NCI-H345 treated with DMSO at 0.1 percent for 48 hours (cell line): ENCODE measurements at regions not wholly inside any gene's neighbourhood (a gene's known extent, or its start where the extent isn't known, plus 50 kb on each side); places are given as distances from the start of the nearest gene placed in this dataset.
A peak's percentile ranks its signal among the peaks of the same experiment; 100 is the strongest.

Experiments used
- DNase-seq: peaks from one replicate; lab custom pipeline; 2025; ENCODE audit not compliant: unreplicated experiment; lab: John Stamatoyannopoulos, UW

DNA sequence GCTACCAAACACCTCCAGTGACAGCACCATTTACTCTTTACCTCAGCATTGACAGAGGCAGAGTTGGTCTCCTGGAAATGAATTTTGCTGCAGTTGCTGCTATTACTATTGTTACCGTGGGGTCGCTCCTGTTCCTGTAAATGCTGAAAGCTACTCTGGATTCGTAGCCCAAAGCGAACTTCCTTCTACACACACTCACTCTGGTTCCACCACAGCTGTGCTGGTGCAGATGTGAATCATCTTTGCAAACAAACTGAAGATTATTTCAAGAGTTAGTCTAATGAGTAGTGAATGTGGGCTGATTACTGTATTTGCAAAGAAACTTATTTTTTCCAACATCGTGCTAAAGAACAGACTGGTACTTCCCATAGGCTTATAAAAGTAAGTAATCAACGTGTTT is 304.0 kb downstream of the LPIN1 start:
- DNase-seq: no peak

DNA sequence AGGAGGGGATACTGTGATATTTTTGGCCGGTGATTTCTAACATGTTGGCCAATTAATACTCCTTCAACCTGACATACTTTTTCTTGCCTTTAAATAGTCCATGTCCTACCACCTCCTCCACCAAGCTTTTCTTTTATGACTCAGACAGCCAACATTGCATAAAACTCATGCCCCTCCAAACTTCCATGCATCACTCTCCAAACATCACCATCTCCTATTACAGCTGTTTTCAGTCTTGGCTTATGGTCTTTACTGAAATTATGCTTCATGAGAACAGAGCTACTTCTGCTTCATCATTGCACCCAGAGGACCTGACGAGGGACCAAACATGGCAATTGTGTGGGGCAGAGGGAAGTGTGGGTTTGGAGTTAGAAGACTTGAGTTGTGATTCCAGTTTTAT is 305.4 kb downstream of the LPIN1 start:
- no peak for DNase-seq

DNA sequence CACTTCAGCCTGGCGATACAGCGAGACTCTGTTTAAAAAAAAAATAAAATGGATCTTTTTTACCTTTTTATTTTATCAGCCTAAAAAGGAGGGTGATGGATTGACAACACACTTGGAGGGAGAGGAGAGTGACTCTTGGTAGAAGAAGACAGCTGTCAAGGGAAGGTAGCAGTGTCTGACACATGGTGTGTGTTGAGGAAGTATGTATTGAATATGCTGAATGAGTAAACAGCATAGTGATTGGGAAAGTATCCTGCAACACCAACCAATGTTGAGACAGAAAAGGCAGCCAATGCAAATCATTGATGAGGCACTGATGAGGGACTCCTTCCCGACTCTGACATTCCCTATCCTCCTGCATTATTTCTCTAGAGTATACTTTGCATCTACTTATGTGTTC is 306.4 kb downstream of the LPIN1 start:
- no peak for DNase-seq

DNA sequence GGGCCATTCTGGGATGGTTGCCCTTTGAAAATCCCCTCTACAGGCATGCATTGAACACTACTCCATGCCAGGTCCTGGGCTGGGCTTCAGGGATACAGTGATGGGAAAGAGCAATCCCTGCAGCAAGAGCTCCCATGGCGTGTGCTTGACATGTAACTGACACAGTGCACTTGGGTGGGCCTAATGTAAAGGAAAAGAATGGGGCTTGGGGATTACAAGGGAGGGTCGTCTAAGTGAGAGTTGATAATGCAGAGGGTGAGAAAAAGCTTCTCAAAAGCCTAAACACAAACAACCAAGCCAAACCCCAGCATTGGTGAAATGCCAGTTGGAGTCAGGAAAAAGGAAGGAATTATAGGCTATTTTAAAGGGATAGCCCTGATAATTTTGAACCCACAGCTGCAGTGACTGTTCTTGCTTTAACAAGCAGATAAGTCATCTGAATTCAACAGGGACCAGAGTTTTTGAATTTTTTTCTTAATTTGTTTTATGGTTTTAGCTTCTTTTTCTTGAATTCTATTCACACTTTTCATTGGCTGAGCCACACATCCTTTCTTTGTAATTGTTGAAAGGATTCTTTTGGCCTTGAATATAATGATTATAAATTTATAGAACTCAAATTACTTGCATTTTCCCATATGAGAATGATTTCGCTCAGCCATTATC is 308.7 kb downstream of the LPIN1 start:
- DNase-seq: no peak

DNA sequence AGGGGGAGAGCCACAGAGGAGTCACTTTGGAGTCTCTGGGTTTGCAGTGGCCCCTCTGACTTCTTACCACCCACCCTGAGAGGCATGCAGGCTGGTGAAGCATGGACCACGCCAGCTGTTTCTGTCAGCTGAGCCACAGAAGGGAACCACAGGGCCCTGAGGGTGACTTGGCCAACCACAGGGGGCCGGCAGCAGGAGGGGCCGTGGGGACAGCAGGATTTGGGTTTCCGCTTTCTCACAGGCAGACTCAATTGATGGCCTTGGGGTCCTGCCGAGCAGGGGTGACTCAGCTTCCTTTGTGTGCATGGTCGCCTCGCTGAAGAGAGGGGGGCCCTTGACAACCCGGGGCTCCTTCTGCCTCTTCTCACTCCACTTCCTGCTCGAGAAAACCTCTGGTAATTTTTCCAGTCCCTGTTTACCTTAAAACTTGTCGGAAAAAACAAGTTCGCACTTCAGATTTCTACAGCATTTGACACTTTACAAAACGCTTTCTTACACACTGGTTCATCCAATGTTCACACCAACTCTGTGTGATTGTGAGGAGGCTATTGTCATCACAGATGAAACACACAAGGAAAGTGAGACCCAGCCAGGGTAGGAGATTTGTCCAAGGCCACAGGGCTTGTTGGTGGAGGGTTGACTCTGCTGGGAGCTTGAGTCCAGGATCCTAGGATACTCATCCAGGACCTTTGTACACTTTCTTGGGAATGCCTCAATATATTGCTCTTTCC is 311.2 kb downstream of the LPIN1 start:
- DNase-seq: no peak

- no peak for DNase-seq
These were observed 313.4 kb downstream of the LPIN1 start for GRCh38 chr2:12059616-12060441.

GRCh38 chr2:12060886-12061285 is 314.5 kb downstream of the LPIN1 start:
- no peak for DNase-seq

DNA sequence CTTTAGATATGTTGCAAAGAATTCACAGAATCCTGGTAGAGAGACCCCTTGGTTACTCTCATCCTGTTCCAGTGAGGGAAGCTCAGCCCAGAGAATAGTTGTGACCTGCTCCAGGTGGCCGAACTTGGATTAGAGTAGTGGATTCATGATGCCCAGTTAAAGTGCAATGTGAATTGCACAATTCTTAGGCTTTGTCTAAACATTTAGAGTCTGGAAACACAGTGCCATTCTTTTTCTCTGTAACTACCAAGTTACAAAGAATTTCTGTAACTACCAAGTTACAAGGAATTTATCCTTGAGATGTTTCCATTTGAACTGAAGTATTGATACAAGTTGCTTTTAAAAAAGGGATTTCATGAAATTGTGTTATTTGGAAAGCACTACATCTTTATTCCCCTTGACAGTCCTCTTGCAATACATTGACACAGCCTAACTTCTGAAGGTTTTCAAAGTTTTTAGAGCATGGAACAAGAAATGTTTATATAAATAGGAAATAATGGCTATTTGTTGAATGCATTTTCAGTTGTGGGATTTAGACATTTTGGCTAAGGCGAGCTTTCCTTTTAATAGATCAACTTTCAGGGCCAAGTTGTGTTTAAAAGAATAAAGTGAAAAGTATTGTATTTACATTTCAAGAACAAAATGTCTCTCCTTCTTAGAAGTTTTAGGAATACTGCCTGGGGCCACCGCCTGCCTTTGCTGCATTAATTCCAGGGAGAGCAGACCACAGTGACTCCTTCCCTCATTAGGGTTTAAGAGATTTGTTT is 315.0 kb downstream of the LPIN1 start:
- DNase-seq: no peak

- no peak for DNase-seq
These were observed 315.6 kb downstream of the LPIN1 start for GRCh38 chr2:12062053-12062395.

DNA sequence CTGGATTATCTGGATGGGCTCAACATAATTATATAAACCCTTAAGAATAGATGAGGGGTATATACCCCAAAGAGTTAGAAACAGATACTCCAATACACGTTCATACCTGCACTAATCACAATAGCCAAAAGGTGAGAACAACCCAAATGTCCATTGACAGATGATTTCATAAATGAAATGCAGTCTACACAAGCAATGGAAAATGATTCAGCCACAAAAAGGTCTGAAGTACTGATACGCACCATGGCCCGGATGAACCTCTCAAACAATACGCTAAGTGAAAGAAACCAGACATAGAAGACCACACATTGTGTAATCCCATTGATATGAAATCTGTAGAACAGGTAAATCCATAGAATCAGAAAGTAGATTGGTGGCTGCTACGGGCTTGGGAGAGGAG is 316.8 kb downstream of the LPIN1 start:
- DNase-seq: no peak

DNA sequence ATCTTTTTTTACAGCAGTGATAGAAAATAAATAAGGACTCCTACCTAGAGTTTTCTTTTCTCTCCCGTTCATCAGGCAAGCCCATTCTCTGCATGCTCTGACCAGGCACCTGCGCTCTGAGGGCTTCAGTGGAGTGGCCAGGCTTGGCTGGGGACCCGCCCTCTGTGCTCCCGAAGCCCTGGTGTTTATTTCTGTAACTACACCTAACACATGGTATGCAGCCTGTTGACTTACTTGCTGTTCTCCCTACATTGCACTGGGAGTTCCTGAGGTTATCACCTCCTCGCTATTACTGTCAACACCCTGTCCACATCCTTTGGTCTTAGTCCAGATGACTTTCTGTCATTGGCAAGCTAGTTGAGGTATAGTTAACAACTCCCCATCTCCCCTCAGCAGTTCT is 317.7 kb downstream of the LPIN1 start:
- DNase-seq: no peak

DNA sequence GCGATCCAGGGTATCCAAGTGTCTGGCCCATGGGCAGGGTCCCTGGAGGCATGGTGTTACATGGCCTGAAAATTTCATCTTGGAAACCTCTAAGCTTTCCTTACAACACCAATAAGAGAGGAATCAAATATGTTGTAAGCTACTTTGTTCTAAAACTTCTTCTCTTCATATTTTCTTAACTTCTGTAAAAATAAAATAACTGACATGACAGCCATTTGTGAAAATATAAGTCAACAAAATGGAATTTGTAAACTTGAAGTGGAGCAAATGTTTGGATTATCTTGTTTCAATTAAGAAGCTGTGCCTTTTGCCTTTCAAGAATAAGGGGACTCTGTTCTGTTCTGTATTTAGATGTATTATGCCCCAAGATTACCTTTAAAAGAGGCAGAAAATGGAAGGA is 319.7 kb downstream of the LPIN1 start:
- DNase-seq: no peak

- DNase-seq: no peak
These were observed 320.6 kb downstream of the LPIN1 start for GRCh38 chr2:12066986-12067385.

GRCh38 chr2:12068796-12069538 is 322.5 kb downstream of the LPIN1 start:
- DNase-seq: no peak

DNA sequence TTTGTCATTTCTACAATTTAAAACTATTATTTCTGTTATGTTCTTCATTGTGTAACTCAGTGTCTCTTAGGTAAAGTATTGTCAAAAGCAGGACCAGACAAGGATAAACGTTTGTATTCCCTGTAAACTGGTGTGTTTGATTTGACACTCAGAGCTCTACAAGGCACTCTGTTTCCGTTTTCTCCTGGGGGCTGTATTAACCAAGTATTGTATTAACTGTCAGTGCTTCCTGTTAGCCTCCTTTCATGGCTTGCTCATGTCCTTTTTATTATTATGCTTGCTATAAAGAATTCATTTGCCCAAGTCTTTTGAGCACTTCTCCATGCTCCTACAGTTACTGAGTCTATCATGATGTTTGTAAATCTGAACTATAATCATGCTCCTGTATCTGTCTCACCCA is 323.7 kb downstream of the LPIN1 start:
- DNase-seq: peak; percentile 7

GRCh38 chr2:12070581-12070980 is 324.1 kb downstream of the LPIN1 start:
- no peak for DNase-seq

- no peak for DNase-seq
These were observed 324.9 kb downstream of the LPIN1 start for GRCh38 chr2:12071318-12071717.

DNA sequence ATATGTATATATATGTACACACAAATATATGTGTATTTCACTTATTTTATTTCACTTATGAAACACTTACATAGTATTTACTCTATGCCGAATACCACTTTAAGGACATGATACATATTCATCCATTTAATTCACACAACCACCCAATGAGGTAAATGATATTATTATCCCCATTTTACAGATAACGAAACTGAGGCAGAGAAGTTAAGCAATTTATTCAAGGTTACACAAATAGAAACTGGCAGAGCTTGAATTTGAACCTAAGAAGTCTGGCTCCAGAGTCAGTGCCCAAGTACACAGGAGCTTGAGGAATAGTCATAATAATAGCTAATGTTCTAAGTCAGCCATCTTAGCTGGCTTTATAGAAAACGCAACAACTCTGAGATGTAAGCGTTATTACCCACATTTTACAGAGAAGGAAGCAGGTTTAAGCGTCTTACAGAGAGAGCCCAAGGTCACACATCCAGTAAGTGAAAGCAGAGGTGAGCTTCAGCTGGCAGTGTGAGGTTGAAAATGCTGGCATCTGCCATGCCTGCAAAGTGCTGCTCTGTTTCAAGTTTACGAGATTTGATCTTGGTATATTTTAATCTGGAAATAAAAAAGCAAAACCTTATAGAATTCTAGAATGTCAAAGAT is 326.9 kb downstream of the LPIN1 start:
- no peak for DNase-seq

DNA sequence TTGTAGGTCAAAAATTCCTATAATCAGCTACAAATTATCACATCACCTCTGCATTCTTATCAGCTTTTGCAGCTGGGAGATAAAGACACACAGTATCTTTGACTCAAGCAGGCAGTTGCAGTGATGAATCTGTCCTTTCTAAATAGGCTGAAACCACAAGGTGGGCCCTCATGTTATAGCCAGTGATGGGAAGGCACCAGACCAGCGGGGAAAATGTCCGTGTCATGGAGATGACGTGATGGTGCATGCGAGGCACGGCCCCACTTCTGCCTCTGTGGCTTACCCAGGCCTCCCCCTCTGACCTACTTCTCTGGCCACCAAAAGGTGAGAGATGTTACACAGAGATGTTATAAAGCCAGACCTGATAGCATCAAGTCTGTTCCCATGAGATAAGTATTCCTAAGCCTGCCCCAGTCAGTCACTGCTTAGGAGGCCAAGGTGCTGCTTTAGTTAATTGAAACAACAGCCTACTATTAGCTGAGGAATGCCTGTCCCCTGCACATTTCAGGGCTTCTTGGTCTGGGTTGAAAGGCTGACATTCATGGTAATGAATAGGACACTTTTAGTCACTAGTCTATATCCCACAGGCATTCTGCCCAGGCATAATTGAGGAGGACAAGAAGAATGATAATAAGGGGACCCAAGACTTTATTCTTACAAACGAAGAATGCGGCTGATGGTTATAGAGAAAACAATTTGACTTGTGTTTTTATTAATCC is 327.9 kb downstream of the LPIN1 start:
- no peak for DNase-seq

GRCh38 chr2:12074845-12075217 is 328.4 kb downstream of the LPIN1 start:
- no peak for DNase-seq
